ENCODE measurements at regions not wholly inside any gene's neighbourhood (a gene's known extent, or its start where the extent isn't known, plus 50 kb on each side); places are given as distances from the start of the nearest gene placed in this dataset.

DNA sequence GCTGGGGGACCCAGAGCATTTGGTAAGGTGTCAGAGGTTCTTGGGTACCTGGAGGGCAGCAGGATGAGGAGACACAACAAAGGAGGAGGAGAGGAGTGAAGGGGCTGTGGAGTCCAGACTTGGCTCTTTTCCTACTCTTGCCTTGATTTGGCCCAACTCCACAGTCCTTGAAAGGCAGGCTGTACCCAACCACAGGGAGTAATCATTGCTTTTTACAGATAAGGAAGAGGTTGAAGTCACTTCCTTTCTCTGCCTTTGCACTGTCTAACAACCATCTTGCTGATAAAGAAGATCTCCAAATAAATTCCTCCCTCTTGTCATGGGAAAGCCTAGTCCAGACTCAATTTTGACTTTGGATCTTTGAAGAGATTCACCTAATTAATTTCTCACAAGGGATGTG lies 226.8 kb upstream of the HMGA2 start:
- no peak for DNase-seq (ENCODE audit: low read depth in 2 of 2)

DNA sequence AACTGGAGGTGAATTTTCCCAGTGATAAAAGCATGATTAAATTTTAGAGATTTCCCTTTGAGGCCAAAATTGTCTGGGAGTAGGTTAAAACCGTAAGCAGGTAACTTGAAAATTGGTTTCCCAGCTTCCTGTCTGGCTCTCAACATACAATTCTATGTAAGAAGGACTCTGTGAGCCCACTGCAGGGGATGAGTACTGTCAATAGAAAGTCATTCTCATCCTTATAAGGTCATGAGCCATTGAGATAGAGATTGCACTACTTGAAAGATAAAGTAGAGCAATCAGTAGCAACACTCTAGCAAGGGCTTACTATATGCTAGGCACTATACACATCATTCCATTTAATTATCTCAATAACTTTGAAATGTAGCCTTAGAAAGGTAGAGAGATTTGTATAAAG lies 225.6 kb upstream of the HMGA2 start:
- no peak for DNase-seq (ENCODE audit: low read depth in 2 of 2)

DNA sequence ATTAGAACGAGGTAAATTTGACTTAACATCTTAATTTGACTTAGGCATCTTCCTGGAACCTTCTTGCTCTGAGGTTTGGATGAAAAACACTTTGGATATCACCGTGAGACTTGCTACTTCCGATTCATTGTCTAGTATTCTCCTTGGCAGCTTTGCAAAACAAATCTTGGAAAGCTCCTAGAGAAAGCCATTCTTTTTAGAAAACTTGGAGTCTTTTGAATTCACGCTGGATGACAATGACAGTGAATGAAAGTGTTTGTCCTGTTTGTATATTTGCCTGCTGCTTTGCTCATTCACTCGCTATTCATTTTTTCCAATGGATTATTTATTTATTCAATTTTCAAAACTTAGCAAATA lies 222.1 kb upstream of the HMGA2 start:
- DNase-seq (ENCODE audit: low read depth in 2 of 2), result no peak

DNA sequence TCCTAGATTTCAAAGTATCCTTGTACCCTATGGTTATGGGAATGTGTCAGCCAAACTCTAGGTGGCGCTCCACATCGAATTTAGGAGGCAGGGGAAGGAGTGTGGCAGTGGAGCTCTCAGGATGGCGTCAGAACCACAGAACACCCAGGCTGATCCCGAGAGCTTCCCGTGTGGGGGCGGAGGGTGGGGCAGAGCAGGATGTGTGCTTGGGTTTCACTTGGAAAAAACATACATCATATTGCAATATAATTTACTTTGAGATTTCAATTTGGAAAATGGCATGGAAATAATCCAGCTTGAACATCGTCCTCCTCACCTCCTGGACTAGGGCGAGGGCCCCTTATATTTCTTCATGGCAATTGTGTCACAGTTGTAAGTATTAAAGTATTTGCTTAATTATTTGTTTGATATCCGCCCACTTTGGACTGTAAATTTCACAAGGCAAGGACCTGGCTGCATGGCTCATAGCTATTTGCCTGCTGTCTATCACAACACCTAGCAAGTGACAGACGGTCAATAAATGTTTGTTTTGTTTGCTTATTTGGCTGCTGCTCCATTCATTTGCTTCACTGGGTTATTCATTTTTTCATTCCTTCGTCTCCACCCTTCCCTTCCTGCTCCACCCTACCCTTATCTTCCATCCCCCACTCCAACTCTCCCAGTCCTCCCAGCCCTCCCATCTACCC lies 221.5 kb upstream of the HMGA2 start:
- DNase-seq (ENCODE audit: low read depth in 2 of 2), result no peak

DNA sequence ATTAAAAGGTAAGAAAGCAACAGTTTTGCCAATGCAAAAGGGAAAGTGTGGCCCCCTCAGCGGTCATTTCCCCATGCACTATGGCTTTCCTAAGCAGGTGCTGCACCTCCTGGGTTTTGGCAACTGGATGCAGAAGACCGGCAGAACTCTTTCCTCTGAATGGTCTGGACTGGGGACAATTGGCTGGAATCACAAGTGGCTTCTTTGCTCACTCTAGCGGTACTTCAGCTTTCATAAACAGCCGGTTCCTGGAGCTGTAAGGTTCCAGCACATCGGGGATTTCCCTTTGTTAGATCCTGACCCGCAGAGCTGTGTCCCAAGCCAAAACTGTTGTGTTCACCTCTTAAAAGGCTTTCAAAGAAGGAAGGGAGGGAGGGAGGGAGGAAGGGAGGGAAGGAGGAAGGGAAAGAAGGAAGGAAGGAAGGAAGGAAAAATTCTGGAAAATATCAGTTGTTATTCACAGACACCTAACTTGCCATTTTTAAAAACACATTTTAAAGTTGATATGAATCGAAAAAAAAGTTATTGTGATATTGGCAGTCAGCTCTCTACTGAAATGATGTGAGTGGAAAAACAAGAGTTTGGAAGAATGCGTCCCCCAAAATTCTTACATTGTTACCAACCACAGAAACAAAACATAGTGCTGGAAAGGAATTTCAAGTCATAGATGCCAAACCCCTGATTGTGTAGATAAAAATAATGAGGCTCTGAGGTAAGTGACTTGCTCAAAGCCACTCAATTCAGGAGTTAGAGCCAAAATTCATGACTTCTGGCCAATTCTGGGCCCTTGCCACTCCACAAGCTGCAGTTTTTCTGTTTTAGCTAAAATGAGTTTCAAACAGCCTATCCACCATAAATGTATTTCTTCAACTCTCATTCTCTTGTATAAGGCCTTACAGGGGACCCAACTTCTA lies 220.6 kb upstream of the HMGA2 start:
- no peak for DNase-seq (ENCODE audit: low read depth in 2 of 2)

DNA sequence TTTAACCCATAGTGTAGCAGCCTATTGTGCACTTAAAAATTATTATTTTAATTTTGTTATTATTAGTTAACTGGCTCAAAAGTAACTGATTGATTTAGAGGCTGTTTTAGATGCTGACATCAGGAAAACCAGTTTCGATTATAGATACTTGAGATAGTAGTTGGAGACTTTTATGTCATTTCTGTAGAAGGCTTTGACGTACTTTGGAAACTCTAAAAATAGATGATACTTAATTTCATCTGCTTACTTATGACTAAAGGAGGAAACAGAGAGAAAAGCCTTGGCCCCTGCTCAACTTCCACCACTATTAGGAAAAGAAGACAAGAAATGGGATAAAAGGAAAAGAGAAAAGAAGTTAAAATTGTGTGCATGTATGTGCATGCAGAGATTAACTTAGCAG lies 219.3 kb upstream of the HMGA2 start:
- no peak for DNase-seq (ENCODE audit: low read depth in 2 of 2)

DNA sequence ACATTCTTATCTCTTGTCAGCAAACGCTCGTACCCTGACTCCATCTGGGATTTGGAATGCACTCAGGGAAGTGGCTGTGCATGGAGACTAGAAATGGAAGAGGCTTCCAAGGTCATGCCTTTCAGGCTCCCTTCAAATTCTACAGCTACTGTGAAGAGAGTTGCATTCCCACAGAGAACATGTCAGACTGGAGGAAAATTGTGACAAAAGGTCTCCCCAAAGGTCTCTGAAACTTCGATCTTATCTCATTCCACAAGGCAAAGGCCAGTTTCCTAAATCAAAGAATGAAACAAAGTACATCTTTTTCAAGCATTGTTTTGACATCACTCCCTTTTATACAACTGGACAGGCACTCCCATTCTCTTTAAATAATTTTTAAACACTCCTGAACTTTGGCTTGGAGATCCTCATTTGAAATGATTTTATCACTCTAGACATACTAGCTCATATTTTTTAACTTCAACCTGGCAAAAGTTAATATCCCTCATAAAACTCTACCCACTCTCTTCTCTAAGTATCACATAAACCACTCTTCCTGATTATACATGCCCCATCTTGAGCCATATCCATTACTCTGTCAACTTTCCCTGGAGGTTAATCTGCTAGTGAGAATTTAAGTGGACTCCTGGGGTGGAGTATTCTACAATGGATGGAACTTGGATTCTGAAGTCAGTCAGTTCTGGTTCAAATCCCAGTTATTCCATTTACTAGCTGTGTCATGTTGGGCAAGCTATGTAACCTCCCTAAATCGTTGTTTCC lies 218.1 kb upstream of the HMGA2 start:
- DNase-seq (ENCODE audit: low read depth in 2 of 2), result no peak

DNA sequence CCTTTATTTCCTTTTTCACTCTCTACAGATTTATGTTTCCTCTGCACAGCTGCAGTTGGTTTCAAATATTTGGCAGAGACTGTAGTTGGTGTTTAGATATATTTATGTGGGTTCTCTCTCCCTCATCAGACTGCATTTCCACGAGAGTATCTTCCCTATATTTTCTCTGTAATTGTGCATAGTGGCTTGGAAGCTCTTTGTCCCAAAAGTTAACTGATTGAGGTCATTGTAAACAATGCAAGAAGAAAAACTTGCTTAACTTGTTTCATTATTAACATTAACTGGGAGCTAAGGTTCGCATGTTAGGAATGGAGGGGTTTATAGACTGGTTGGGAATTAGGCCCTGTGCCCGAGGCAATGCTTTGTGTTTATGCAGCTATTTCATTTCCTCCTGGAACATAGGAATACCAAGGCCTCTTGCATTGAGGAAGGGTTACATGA lies 216.9 kb upstream of the HMGA2 start:
- no peak for DNase-seq (ENCODE audit: low read depth in 2 of 2)

DNA sequence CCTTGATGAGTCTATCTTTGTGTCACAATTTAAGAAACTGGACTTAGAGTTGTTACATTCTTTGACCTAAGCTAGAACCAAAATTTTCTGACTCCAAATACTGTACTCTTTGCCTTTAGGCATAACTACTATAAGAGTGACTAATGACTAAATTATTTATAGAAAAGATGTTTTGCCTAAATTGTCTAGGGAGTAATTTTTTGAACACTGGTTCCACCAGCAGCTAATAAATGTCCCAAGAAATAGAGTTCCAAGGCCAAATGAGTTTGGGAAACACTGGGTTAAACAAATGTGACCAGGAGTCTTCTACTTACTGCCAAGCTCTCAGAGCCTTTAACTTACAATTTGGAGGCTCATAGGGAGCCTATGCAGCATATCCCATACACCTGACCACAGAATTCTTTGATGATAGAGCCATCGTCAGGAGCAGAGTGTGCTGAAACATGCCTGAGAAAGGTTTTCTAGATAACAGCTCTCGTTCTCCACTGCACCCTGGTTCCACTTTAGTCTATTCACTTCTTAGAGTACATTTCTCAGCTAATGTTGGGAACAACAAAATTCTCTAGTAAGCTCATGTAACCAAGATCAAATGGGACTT lies 215.9 kb upstream of the HMGA2 start:
- DNase-seq (ENCODE audit: low read depth in 2 of 2), result no peak

DNA sequence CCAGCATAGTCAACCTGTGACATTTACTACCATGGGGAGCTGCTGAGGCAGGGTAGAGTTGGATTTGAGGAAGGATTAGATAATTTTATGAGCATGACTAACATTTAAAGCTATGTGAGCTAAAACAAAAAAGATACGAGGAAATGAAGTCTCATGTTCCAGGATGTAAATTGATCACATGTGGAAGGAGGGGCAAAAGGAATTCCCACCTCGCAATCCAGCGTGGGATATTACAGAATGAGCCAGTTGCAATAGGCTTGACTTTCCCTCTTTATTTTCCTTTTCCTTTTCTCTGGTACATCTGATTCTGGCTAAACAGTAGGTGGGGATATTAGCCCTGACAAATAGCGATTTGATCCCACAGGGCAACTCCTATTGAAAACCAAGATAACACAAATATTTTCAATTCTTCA lies 214.9 kb upstream of the HMGA2 start:
- DNase-seq (ENCODE audit: low read depth in 2 of 2), result no peak

DNA sequence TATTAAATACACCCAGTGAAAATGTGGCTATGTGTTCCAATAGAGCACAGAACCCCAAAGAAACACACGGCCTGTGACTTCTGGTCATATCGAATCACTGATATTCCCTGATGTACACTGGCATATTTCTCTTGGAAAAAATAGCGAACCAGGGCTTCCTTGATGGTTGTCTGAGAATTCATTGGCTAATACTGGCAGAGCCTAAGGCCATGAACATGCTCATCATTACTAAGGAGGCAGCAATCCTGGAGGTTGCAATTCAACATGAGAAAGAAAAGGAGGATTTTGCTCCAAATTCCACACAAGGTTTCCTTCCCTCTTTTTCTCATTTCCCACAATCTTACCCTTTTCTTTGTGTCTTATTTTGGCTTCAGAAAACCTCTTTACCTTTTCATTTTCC lies 212.9 kb upstream of the HMGA2 start:
- DNase-seq (ENCODE audit: low read depth in 2 of 2), result no peak

DNA sequence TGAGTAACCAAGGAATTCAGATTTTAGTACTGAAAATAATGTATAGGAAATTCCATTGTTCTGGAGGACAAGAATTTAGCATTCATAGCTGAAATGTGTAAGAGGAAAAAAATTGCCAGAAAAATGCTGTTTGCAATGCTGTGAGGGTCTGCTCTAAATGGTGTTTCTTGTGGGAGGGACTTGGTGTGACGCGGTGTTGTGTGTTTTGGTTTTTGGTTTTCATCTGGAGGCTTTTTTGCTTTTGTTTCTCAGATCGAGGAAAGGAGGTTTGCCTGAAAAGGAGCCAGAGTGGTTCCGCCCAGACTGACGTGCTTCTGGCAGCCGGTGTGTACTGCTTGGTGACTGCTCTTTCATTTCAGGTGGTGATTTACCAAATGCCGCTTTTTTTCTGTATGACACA lies 211.8 kb upstream of the HMGA2 start:
- no peak for DNase-seq (ENCODE audit: low read depth in 2 of 2)

DNA sequence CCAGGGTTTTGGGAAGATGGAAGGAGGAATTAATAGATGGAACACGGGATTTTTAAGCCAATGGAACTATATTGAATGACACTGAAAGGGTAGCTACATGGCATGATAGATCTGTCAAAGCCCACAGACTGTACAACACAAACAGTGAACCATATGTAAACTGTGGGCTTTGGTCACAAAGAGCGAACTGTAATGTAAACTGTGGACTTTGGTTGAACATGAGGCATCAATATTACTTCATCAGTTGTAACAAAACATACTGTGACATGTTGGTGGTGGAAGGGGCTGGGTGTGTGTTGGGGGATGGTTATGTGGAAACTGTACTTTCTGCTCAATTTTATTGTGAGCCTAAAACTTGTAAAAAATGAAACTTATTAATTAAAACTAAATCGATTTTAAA lies 210.6 kb upstream of the HMGA2 start:
- no peak for DNase-seq (ENCODE audit: low read depth in 2 of 2)

DNA sequence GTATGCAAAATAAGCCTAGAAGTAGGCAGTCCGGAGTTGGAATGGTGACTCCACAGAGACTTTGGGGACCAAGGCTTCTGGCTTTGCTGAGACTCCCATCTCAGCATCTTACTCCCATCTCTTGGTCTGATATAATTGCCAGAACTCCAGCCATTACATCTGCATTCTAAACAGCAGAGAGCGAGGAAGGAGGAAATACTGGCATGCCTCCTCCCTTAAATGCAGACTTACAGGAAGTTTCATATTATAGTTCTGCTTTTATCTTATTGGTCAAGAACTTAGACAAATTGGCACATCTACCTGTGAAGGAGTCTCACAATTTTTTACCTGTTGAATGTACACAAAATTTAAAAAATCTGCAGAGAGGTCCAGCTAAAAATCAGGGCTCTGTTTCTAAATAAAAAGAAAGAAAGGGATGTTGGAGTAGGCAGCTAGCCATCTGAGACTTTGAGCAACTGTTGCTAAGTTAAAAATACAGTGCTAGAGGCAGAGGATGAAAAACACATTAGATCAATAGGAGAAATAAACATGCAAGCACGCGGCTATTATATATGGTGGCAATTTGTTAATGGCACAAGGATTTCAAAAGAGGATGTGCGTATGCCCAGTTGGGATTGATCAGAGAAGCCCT lies 209.9 kb upstream of the HMGA2 start:
- DNase-seq (ENCODE audit: low read depth in 2 of 2), result no peak

DNA sequence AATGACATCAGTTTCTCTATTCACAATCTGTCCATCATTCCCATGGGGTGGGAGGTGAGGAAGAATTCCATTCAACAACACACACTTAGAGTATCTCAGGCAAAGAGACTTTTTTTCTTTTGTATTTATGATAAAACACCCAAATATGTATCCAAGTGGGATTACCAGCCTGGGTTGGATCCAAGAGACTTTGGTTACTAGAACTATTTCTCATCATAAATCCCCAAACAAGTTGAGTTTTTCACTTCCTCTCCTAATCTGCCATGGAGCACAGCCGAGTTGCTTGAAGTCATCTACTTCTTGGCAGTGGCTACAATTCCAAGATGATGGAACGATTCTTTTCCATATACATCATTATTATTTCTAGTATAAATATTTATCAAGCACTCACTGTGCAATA lies 209.2 kb upstream of the HMGA2 start:
- DNase-seq (ENCODE audit: low read depth in 2 of 2), result no peak

DNA sequence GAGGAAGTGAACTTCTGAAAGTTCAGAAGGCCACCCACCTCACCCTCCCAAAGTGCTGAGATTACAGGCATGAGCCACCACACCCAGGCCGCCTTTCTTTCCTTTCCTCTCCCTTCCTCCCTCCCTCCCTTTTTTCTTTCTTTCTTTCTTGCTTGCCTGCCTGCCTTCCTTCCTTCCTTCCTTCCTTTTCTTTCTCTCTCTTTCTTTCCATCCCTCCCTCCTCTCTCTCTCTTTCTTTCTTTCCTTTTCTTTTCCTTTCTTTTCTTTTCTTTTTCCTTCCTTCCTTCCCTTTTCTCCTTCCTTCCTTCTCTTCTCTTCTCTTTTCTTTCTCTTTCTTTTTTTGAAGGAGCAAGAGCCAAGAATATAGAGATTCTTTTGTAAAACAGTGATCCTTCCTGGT lies 208.3 kb upstream of the HMGA2 start:
- DNase-seq (ENCODE audit: low read depth in 2 of 2), result no peak

DNA sequence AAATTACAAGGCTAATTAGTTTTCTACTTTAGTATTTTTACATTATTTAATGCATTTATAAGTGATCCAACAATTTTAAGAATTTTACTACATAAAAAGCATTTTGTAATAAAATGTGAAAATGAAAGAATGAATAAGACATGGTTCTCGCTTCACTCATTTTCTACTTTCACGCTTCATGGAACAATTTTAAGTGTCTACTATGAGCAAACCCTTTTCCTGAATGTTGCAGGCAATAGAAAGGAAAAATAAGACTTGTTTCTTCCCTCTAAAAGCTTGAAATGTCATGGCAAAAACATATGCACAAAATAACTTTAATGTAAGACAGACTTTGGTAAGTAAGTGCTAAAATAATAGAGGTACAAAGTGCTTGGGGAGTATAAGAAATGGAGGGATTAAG lies 205.7 kb upstream of the HMGA2 start:
- DNase-seq (ENCODE audit: low read depth in 2 of 2), result no peak

DNA sequence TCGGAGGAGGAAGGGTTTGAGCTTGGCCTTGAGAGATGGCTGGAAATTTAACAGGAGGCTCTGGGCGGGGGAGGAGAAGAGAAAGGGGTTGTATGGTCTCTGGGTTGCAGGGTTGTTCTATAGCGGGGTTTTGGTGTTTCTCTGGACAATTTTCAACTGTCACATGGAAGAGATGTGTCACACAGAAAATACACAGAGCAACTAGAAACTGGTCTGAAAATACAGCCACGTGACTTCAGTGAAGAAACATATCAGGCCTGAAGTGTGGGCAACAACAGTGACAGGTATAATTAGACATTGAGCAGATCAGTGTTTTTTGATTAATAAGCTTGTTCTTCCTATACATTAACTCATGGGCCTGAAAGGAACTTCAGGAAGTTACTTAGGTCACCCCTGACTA lies 205.3 kb upstream of the HMGA2 start:
- no peak for DNase-seq (ENCODE audit: low read depth in 2 of 2)

DNA sequence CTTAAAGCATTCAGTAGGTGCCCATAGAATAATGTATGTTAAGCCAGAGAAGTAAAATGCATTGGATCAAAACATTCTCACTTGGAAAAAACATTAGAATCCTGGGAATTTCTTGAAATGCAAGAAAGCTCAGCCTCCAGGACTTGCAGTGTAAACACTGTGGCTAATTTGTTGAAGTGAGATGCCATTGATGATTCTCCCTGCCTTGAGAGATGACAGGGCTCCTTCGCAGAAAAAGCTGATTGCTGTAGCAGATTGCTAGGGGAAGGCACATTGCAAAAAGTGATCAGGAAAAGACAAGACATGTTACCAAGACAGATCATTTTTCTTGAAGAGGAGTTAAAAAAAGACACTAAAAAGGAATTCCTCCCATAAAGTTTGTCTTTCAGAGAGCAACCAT lies 204.2 kb upstream of the HMGA2 start:
- no peak for DNase-seq (ENCODE audit: low read depth in 2 of 2)

DNA sequence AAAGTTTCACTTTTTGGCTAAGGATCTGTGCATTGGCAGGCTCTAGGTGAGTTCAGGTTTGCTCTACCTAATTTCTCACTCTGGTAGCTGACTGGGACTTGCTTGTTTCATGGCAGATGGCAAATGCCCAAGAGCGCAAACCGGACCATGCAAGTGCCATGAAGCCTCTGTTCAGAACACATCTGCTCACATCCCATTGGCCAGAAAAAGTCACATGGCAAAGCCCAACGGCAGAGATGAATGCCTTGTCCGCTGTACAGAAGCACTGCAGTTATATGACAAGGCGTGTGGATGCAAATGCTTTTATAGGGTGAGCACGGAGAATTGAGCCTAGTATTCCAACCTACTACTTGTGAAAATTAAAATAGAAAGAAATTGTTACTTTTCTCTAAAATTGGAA lies 202.2 kb upstream of the HMGA2 start:
- DNase-seq (ENCODE audit: low read depth in 2 of 2), result no peak

DNA sequence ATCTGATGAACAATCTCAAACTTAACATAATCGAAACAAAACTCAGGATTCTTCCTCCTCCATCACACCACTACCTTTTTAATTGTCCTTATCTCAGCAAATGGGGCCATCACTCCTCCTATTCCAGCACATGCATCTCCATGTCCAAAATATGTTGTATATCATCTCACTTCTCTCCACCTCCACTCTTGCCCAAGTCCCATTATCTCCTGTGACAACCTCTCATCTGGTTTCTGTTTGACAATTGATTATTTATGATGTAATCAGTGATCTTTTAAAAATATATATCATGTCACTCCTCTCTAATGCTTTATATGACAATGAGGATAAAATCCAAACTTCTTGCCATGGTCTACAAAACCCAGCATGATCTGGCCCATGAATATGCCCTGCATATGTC lies 200.8 kb upstream of the HMGA2 start:
- DNase-seq (ENCODE audit: low read depth in 2 of 2), result no peak

DNA sequence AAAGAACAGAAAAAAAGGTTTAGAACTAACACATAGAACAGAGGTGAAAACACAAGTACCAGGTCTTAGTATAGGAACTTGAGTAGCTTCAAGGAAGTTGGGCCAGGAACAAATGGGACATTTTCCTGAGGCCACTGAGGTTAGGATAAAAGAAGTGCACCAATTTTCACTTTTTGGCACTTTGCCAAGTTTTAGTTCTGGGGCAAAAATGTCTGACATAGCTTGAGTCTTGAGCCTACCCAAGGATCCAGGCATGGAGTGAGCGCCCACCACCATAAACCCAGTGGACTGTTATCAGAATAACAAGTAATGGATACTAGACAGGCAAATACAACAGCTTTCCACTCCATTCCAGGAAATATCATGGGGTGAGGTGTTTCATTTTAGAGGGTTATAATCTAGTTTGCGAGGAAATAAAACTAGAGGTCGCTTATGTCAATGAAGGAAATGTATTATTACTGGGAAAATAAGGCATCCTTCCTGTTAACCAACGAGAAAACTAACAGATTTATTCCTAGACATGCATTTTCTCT lies 199.7 kb upstream of the HMGA2 start:
- DNase-seq (ENCODE audit: low read depth in 2 of 2), result no peak
